ENCODE measurements at regions not wholly inside any gene's neighbourhood (a gene's known extent, or its start where the extent isn't known, plus 50 kb on each side); places are given as distances from the start of the nearest gene placed in this dataset.

DNA sequence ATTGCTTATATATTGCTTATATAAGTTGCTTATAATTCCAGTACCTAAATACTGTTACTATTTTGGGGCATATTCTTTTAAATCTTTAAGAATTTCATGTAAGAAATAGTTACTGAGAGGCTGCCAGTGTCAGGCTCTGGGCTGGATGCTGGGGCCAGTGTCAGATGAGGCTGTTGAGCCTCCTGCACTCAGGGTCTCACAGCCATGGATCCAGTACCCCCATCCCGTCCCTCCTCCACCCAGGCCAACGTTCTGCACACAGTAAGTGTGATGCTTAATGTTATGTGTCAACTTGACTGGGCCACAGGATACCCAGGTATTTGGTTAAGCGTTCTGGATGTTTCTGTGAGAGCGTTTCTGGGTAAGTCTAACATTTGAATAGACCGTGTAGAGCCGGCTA is 119.5 kb upstream of the PMEPA1 start (continued):
- TF ChIP-seq, protein P1, sequence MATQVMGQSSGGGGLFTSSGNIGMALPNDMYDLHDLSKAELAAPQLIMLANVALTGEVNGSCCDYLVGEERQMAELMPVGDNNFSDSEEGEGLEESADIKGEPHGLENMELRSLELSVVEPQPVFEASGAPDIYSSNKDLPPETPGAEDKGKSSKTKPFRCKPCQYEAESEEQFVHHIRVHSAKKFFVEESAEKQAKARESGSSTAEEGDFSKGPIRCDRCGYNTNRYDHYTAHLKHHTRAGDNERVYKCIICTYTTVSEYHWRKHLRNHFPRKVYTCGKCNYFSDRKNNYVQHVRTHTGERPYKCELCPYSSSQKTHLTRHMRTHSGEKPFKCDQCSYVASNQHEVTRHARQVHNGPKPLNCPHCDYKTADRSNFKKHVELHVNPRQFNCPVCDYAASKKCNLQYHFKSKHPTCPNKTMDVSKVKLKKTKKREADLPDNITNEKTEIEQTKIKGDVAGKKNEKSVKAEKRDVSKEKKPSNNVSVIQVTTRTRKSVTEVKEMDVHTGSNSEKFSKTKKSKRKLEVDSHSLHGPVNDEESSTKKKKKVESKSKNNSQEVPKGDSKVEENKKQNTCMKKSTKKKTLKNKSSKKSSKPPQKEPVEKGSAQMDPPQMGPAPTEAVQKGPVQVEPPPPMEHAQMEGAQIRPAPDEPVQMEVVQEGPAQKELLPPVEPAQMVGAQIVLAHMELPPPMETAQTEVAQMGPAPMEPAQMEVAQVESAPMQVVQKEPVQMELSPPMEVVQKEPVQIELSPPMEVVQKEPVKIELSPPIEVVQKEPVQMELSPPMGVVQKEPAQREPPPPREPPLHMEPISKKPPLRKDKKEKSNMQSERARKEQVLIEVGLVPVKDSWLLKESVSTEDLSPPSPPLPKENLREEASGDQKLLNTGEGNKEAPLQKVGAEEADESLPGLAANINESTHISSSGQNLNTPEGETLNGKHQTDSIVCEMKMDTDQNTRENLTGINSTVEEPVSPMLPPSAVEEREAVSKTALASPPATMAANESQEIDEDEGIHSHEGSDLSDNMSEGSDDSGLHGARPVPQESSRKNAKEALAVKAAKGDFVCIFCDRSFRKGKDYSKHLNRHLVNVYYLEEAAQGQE (IDR thresholded peaks at IDR 0.05; ENCODE audit: low read depth), result no peak
- no peak for TF ChIP-seq JUND (IDR thresholded peaks at IDR 0.05)
- no peak for TF ChIP-seq SP1 (IDR thresholded peaks at IDR 0.05; ENCODE audit: low read depth)
- no peak for TF ChIP-seq ZNF274 (IDR thresholded peaks at IDR 0.05; ENCODE audit: low read depth, low read length)
- TF ChIP-seq SIN3A (IDR thresholded peaks at IDR 0.05; ENCODE audit: low read depth), result no peak
- no peak for TF ChIP-seq EZH2phosphoT487 (IDR thresholded peaks at IDR 0.05; ENCODE audit: borderline replicate concordance)
- no peak for TF ChIP-seq POLR2A (IDR thresholded peaks at IDR 0.05; ENCODE audit: borderline replicate concordance, extremely low read depth, insufficient read depth, insufficient read length)
- no peak for TF ChIP-seq EZH2 (IDR thresholded peaks at IDR 0.05)
- TF ChIP-seq, protein P2, sequence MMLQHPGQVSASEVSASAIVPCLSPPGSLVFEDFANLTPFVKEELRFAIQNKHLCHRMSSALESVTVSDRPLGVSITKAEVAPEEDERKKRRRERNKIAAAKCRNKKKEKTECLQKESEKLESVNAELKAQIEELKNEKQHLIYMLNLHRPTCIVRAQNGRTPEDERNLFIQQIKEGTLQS (IDR thresholded peaks at IDR 0.05), result no peak
- TF ChIP-seq, protein P3, sequence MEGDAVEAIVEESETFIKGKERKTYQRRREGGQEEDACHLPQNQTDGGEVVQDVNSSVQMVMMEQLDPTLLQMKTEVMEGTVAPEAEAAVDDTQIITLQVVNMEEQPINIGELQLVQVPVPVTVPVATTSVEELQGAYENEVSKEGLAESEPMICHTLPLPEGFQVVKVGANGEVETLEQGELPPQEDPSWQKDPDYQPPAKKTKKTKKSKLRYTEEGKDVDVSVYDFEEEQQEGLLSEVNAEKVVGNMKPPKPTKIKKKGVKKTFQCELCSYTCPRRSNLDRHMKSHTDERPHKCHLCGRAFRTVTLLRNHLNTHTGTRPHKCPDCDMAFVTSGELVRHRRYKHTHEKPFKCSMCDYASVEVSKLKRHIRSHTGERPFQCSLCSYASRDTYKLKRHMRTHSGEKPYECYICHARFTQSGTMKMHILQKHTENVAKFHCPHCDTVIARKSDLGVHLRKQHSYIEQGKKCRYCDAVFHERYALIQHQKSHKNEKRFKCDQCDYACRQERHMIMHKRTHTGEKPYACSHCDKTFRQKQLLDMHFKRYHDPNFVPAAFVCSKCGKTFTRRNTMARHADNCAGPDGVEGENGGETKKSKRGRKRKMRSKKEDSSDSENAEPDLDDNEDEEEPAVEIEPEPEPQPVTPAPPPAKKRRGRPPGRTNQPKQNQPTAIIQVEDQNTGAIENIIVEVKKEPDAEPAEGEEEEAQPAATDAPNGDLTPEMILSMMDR (IDR thresholded peaks at IDR 0.05 in 2 of 3, conservative IDR thresholded peaks at IDR 0.05 in 1 of 3; ENCODE audit: borderline replicate concordance in 1 of 3, insufficient read depth in 1 of 3, low read depth in 2 of 3, low read length in 2 of 3), result no peak

DNA sequence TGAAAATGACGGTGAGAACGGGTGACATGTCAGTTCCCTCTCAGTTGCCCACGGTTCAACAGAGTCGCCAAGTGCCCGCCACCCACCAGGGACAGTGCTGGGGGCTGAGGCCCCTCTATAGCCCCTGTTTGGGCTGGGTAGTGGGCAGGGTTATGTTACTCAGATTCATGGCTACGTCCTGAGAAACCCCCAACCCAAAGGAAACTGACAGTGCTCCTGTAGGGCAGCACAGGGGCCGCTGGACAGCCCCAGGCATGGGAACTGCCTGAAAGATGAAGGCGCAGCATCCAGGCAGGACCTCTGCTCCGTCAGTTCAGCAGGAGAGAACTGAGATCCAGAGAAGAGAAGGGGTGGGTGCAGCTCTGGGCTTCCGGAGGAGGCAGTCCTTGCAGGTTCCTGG is 118.9 kb upstream of the PMEPA1 start:
- ChIA-PET CTCF (no interaction called here), RAD21 (ENCODE audit: low non-redundant PET in 1 of 2, low total read pairs in 2 of 2, uncharacterized antibody in 2 of 2, unreplicated experiment in 2 of 2) (no interaction called here), POLR2A (no interaction called here)
- Histone ChIP-seq H3K9me2 (ENCODE audit: insufficient read depth) (no peaks in the 10 kb centered on the region), H4K20me1 (ENCODE audit: insufficient read depth) (no peaks in the 10 kb centered on the region), H3K4me1 (ENCODE audit: control insufficient read depth in 1 of 2, insufficient read depth in 2 of 2, low read length in 2 of 2) (no peaks in the 10 kb centered on the region), H3K36me3 (ENCODE audit: control insufficient read depth in 1 of 2, insufficient read depth in 2 of 2, low read length in 2 of 2) (no peaks in the 10 kb centered on the region), H3K4me2 (ENCODE audit: low read length) (no peak overlapping the region), H3K9me3 (ENCODE audit: control insufficient read depth in 1 of 2, insufficient read depth in 1 of 2, low read depth in 1 of 2, low read length in 2 of 2) (no peaks in the 10 kb centered on the region), H3K27me3 (ENCODE audit: insufficient read depth, low read length) (peaks cover 27% of the 10 kb centered on the region; the same call in 1 of the 2 replicates), H3K4me3 (replicated peaks in 1 of 2; ENCODE audit: low read depth in 1 of 2, low read length in 2 of 2) (no peak overlapping the region), H3K27ac (ENCODE audit: low read depth, low read length) (no peak overlapping the region), H3K9ac (ENCODE audit: low read length) (no peak overlapping the region), H2AFZ (ENCODE audit: low read depth, low read length, poor library complexity, severe bottlenecking) (no peak overlapping the region), H3K79me2 (ENCODE audit: insufficient read depth, low read length) (no peaks in the 10 kb centered on the region)
- ATAC-seq (no peak), DNase-seq (ENCODE audit: low read depth, low spot score) (no peak)
- TF ChIP-seq EZH2phosphoT487 (IDR thresholded peaks at IDR 0.05; ENCODE audit: borderline replicate concordance) (no peak), TCF7L2 (IDR thresholded peaks at IDR 0.05; ENCODE audit: borderline replicate concordance, extremely low read depth, insufficient read depth, insufficient read length) (no peak), FOSL1 (IDR thresholded peaks at IDR 0.05; ENCODE audit: low read depth) (no peak), JUND (IDR thresholded peaks at IDR 0.05) (no peak), CBX3 (IDR thresholded peaks at IDR 0.05; ENCODE audit: low read depth) (no peak), YY1 (IDR thresholded peaks at IDR 0.05; ENCODE audit: extremely low read depth, insufficient replicate concordance, low read depth, low read length) (no peak), ZFX (IDR thresholded peaks at IDR 0.05) (no peak), SRF (IDR thresholded peaks at IDR 0.05; ENCODE audit: low read depth) (no peak), CEBPB (IDR thresholded peaks at IDR 0.05; ENCODE audit: low read depth) (no peak), POLR2A (IDR thresholded peaks at IDR 0.05; ENCODE audit: borderline replicate concordance, extremely low read depth, insufficient read depth, insufficient read length) (no peak), ZNF274 (IDR thresholded peaks at IDR 0.05; ENCODE audit: low read depth, low read length) (no peak), SP1 (IDR thresholded peaks at IDR 0.05; ENCODE audit: low read depth) (no peak)
- TF ChIP-seq, protein P4, sequence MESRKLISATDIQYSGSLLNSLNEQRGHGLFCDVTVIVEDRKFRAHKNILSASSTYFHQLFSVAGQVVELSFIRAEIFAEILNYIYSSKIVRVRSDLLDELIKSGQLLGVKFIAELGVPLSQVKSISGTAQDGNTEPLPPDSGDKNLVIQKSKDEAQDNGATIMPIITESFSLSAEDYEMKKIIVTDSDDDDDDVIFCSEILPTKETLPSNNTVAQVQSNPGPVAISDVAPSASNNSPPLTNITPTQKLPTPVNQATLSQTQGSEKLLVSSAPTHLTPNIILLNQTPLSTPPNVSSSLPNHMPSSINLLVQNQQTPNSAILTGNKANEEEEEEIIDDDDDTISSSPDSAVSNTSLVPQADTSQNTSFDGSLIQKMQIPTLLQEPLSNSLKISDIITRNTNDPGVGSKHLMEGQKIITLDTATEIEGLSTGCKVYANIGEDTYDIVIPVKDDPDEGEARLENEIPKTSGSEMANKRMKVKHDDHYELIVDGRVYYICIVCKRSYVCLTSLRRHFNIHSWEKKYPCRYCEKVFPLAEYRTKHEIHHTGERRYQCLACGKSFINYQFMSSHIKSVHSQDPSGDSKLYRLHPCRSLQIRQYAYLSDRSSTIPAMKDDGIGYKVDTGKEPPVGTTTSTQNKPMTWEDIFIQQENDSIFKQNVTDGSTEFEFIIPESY (IDR thresholded peaks at IDR 0.05; ENCODE audit: extremely low read depth, insufficient replicate concordance, low read length), result no peak
- no TSS peak for BruUV-seq (replicated peaks)
- intact Hi-C loops (cut with micrococcal nuclease), result no loop called here

All from HCT116 (cell line).